ENCODE measurements at regions not wholly inside any gene's neighbourhood (a gene's known extent, or its start where the extent isn't known, plus 50 kb on each side); places are given as distances from the start of the nearest gene placed in this dataset.

DNA sequence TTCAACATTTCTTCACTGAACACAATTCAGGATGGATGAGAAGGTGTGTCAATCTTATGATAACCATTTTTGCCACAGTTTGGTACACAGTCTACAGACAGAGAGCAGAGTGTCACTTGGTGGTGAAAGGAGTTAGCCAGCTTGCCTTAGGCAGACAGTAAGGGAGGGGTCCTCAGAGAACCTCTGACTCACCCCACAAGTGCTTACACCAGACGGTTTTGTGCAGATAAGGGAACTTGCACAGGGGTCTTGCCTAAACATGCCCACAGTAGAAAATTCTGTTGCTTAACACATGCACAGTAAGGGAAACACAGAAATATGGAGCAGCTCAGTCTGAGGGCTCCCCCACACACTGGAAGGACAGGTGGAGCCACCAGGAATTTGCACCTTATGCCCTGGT, 204.5 kb upstream of the CDH8 start:
- Histone ChIP-seq H3K36me3 (ENCODE audit: control insufficient read depth in 2 of 2, insufficient read depth in 2 of 2, low read length in 1 of 2) (no peaks in the 10 kb centered on the region), H3K9me3 (replicated peaks; ENCODE audit: control insufficient read depth, insufficient read depth, low read length) (no peaks in the 10 kb centered on the region), H3K27ac (ENCODE audit: control insufficient read depth, insufficient read depth) (no peak overlapping the region), H2AFZ (ENCODE audit: control insufficient read depth, low read depth, low read length) (no peak overlapping the region), H3K4me1 (ENCODE audit: control insufficient read depth, insufficient read depth, low read length) (no peaks in the 10 kb centered on the region), H4K20me1 (ENCODE audit: control insufficient read depth, insufficient read depth) (no peaks in the 10 kb centered on the region), H3K79me2 (ENCODE audit: control insufficient read depth, insufficient read depth, low read length) (no peaks in the 10 kb centered on the region), H3K9ac (ENCODE audit: control insufficient read depth, insufficient read depth, low read length) (no peak overlapping the region), H3K4me3 (no peak overlapping the region), H3K4me2 (ENCODE audit: control insufficient read depth, insufficient read depth) (no peak overlapping the region), H3K27me3 (replicated peaks in 1 of 2; ENCODE audit: control insufficient read depth in 2 of 2, insufficient read depth in 2 of 2, low read length in 1 of 2) (no peaks in the 10 kb centered on the region)
- 7% methylated on average over 1 of the region's 1 CpG for WGBS (ENCODE audit: insufficient coverage, insufficient replicate concordance, low lambda C conversion rate, missing lambda C conversion rate)
- DNase-seq (ENCODE audit: low read depth, low spot score) (no peak), FAIRE-seq (no peak), ATAC-seq (peak; percentile 30; the same call in 1 of the 3 replicates)
- RAD21 ChIA-PET (ENCODE audit: unreplicated experiment), result no interaction called here
- TF ChIP-seq SREBF1 (IDR thresholded peaks at IDR 0.05; ENCODE audit: low read length) (no peak), HDAC6 (IDR thresholded peaks at IDR 0.05; ENCODE audit: unreplicated experiment) (no peak), ATF7 (IDR thresholded peaks at IDR 0.05; ENCODE audit: low read depth) (no peak), CBX5 (IDR thresholded peaks at IDR 0.05; ENCODE audit: low read depth) (no peak), CHD4 (IDR thresholded peaks at IDR 0.05) (no peak), SMAD5 (IDR thresholded peaks at IDR 0.05; ENCODE audit: low read depth) (no peak), GABPA (IDR thresholded peaks at IDR 0.05; ENCODE audit: low read depth) (no peak), RAD21 (IDR thresholded peaks at IDR 0.05; ENCODE audit: insufficient read depth, low read depth, low read length) (no peak), NFYB (IDR thresholded peaks at IDR 0.05; ENCODE audit: insufficient read depth, low read depth, low read length) (no peak), SP1 (IDR thresholded peaks at IDR 0.05; ENCODE audit: low read depth, low read length) (no peak), TCF3 (IDR thresholded peaks at IDR 0.05; ENCODE audit: borderline replicate concordance, insufficient read depth, low read depth, low read length) (no peak), FOXM1 (IDR thresholded peaks at IDR 0.05; ENCODE audit: low read depth, low read length) (no peak), ZNF207 (IDR thresholded peaks at IDR 0.05; ENCODE audit: borderline replicate concordance) (no peak), ZBTB40 (IDR thresholded peaks at IDR 0.05; ENCODE audit: borderline replicate concordance) (no peak), SPI1 (IDR thresholded peaks at IDR 0.05; ENCODE audit: borderline replicate concordance, insufficient read depth, low read depth, low read length) (no peak), CHD2 (IDR thresholded peaks at IDR 0.05; ENCODE audit: borderline replicate concordance, low read depth, low read length) (no peak), RB1 (IDR thresholded peaks at IDR 0.05; ENCODE audit: borderline replicate concordance) (no peak)
- TF ChIP-seq, protein P1, sequence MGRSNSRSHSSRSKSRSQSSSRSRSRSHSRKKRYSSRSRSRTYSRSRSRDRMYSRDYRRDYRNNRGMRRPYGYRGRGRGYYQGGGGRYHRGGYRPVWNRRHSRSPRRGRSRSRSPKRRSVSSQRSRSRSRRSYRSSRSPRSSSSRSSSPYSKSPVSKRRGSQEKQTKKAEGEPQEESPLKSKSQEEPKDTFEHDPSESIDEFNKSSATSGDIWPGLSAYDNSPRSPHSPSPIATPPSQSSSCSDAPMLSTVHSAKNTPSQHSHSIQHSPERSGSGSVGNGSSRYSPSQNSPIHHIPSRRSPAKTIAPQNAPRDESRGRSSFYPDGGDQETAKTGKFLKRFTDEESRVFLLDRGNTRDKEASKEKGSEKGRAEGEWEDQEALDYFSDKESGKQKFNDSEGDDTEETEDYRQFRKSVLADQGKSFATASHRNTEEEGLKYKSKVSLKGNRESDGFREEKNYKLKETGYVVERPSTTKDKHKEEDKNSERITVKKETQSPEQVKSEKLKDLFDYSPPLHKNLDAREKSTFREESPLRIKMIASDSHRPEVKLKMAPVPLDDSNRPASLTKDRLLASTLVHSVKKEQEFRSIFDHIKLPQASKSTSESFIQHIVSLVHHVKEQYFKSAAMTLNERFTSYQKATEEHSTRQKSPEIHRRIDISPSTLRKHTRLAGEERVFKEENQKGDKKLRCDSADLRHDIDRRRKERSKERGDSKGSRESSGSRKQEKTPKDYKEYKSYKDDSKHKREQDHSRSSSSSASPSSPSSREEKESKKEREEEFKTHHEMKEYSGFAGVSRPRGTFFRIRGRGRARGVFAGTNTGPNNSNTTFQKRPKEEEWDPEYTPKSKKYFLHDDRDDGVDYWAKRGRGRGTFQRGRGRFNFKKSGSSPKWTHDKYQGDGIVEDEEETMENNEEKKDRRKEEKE (IDR thresholded peaks at IDR 0.05), result no peak
- POLR2A ChIA-PET, result no interaction called here
- in situ Hi-C loops (cut with MboI), result no loop called here
- SMC1A ChIA-PET (ENCODE audit: uncharacterized antibody, unreplicated experiment), result interaction anchor here (1.5 kb wide), 1 partner anchor 15 kb away, joined by 3 read pairs; no protein-coding TSS in a partner anchor
- intact Hi-C loops (cut with micrococcal nuclease; ENCODE audit: unreplicated experiment), result no loop called here
- BruUV-seq (replicated peaks), result no TSS peak
- CTCF ChIA-PET, result no interaction called here
